Panc1 (cell line): ENCODE measurements at regions not wholly inside any gene's neighbourhood (a gene's known extent, or its start where the extent isn't known, plus 50 kb on each side); places are given as distances from the start of the nearest gene placed in this dataset.

Experiments used
- CTCF ChIP-seq: fragments of 450-650 bp; IDR thresholded peaks from 2 replicates; pipeline ENCODE4 v1.5.1; 2017; ENCODE audit warnings: mild to moderate bottlenecking
- REST ChIP-seq, 2 experiments: IDR thresholded peaks; 2 replicates each; pipeline ENCODE4 v1.6.1; 2011 to 2012; ENCODE audit warnings: low read depth in 2 of 2, control low read depth in 1 of 2, low read length in 1 of 2, mild to moderate bottlenecking in 1 of 2, moderate library complexity in 1 of 2; ENCODE audit not compliant: insufficient read depth in 1 of 2
- TCF7L2 ChIP-seq: IDR thresholded peaks from 2 replicates; pipeline ENCODE4 v1.6.1; 2011; ENCODE audit warnings: mild to moderate bottlenecking, low read depth, low read length, inconsistent platforms

- TF ChIP-seq TCF7L2: no peak
- TF ChIP-seq CTCF: no peak
- no peak for TF ChIP-seq REST (IDR thresholded peaks at IDR 0.05; ENCODE audit: insufficient read depth in 1 of 2, low read depth in 2 of 2, low read length in 1 of 2)
Observed at GRCh38 chr6:45822246-45822812, 193.3 kb downstream of the CLIC5 start.
